ENCODE measurements at regions not wholly inside any gene's neighbourhood (a gene's known extent, or its start where the extent isn't known, plus 50 kb on each side); places are given as distances from the start of the nearest gene placed in this dataset.

- no peak for TF ChIP-seq CTCF (IDR thresholded peaks at IDR 0.05)
- H3K36me3 Mint-ChIP-seq (ENCODE audit: low read depth) = no peaks in the 10 kb centered on the region
- DNase-seq (ENCODE audit: low spot score) = no peak
- no peak overlapping the region for H3K4me3 Mint-ChIP-seq (ENCODE audit: unreplicated experiment)
- H3K27ac Mint-ChIP-seq (ENCODE audit: unreplicated experiment) = no peak overlapping the region
- no peaks in the 10 kb centered on the region for H3K9me3 Mint-ChIP-seq (ENCODE audit: low read depth)
- no peaks in the 10 kb centered on the region for H3K27me3 Mint-ChIP-seq (ENCODE audit: low read depth)
- H3K4me1 Mint-ChIP-seq (ENCODE audit: low read depth) = peaks cover 7% of the 10 kb centered on the region
These were observed 366.5 kb upstream of the AKR1E2 start for GRCh38 chr10:4459531-4459930.

- H3K27ac Mint-ChIP-seq (ENCODE audit: unreplicated experiment) = no peak overlapping the region
- H3K27me3 Mint-ChIP-seq (ENCODE audit: low read depth) = no peaks in the 10 kb centered on the region
- H3K36me3 Mint-ChIP-seq (ENCODE audit: low read depth) = no peaks in the 10 kb centered on the region
- TF ChIP-seq CTCF (IDR thresholded peaks at IDR 0.05) = no peak
- no peak overlapping the region for H3K4me3 Mint-ChIP-seq (ENCODE audit: unreplicated experiment)
- no peaks in the 10 kb centered on the region for H3K9me3 Mint-ChIP-seq (ENCODE audit: low read depth)
- H3K4me1 Mint-ChIP-seq (ENCODE audit: low read depth) = peaks cover 7% of the 10 kb centered on the region
- no peak for DNase-seq (ENCODE audit: low spot score)
These were observed 368.4 kb upstream of the AKR1E2 start for GRCh38 chr10:4457597-4457996.

- Mint-ChIP-seq H3K4me3 (ENCODE audit: unreplicated experiment) (no peak overlapping the region), H3K36me3 (ENCODE audit: low read depth) (no peaks in the 10 kb centered on the region), H3K27me3 (ENCODE audit: low read depth) (no peaks in the 10 kb centered on the region), H3K9me3 (ENCODE audit: low read depth) (no peaks in the 10 kb centered on the region), H3K4me1 (ENCODE audit: low read depth) (peaks cover 7% of the 10 kb centered on the region), H3K27ac (ENCODE audit: unreplicated experiment) (no peak overlapping the region)
- DNase-seq (ENCODE audit: low spot score) = no peak
- TF ChIP-seq CTCF (IDR thresholded peaks at IDR 0.05) = no peak
These were observed 369.2 kb upstream of the AKR1E2 start for GRCh38 chr10:4456776-4457175.

GRCh38 chr10:4456279-4456678 lies 369.7 kb upstream of the AKR1E2 start:
- no peak for DNase-seq (ENCODE audit: low spot score)
- Mint-ChIP-seq H3K4me3 (ENCODE audit: unreplicated experiment) (no peak overlapping the region), H3K9me3 (ENCODE audit: low read depth) (no peaks in the 10 kb centered on the region), H3K36me3 (ENCODE audit: low read depth) (no peaks in the 10 kb centered on the region), H3K27ac (ENCODE audit: unreplicated experiment) (no peak overlapping the region), H3K27me3 (ENCODE audit: low read depth) (no peaks in the 10 kb centered on the region), H3K4me1 (ENCODE audit: low read depth) (peaks cover 7% of the 10 kb centered on the region)
- no peak for TF ChIP-seq CTCF (IDR thresholded peaks at IDR 0.05)

GRCh38 chr10:4453950-4454349 lies 372.1 kb upstream of the AKR1E2 start:
- no peaks in the 10 kb centered on the region for H3K9me3 Mint-ChIP-seq (ENCODE audit: low read depth)
- no peak overlapping the region for H3K27ac Mint-ChIP-seq (ENCODE audit: unreplicated experiment)
- no peaks in the 10 kb centered on the region for H3K27me3 Mint-ChIP-seq (ENCODE audit: low read depth)
- no peak for DNase-seq (ENCODE audit: low spot score)
- H3K36me3 Mint-ChIP-seq (ENCODE audit: low read depth) = no peaks in the 10 kb centered on the region
- no peaks in the 10 kb centered on the region for H3K4me1 Mint-ChIP-seq (ENCODE audit: low read depth)
- no peak overlapping the region for H3K4me3 Mint-ChIP-seq (ENCODE audit: unreplicated experiment)
- TF ChIP-seq CTCF (IDR thresholded peaks at IDR 0.05) = no peak

Data from chondrocyte (in vitro differentiated cells).